WTC11 (cell line): ENCODE measurements at regions not wholly inside any gene's neighbourhood (a gene's known extent, or its start where the extent isn't known, plus 50 kb on each side); places are given as distances from the start of the nearest gene placed in this dataset.

Experiments used
- CREB1 ChIP-seq: sonication (generic); formaldehyde crosslinking; IDR thresholded peaks from 2 replicates; pipeline ENCODE4 v1.8.0; 2023; ENCODE audit warnings: mild to moderate bottlenecking, missing genetic modification reagents
- CTCF ChIP-seq: fragments of 200-600 bp; IDR thresholded peaks from 2 replicates; pipeline ENCODE4 v1.8.0; 2022; ENCODE audit warnings: antibody characterized with exemption
- ETV6 ChIP-seq: sonication (generic); formaldehyde crosslinking; IDR thresholded peaks from 2 replicates; pipeline ENCODE4 v1.8.1; 2022; ENCODE audit warnings: mild to moderate bottlenecking, missing genetic modification reagents
- FOXP1 ChIP-seq: sonication (generic); formaldehyde crosslinking; IDR thresholded peaks from 2 replicates; pipeline ENCODE4 v1.8.0; 2022; ENCODE audit warnings: missing genetic modification reagents, mild to moderate bottlenecking, moderate library complexity, borderline replicate concordance
- HMGXB4 ChIP-seq: sonication (generic); formaldehyde crosslinking; IDR thresholded peaks from 2 replicates; pipeline ENCODE4 v1.8.1; 2023; ENCODE audit warnings: mild to moderate bottlenecking, moderate library complexity, missing genetic modification reagents
- JUN ChIP-seq: sonication (generic); formaldehyde crosslinking; IDR thresholded peaks from 2 replicates; pipeline ENCODE4 v1.8.0; 2023; ENCODE audit warnings: mild to moderate bottlenecking, missing genetic modification reagents
- KAT7 ChIP-seq: sonication (generic); formaldehyde crosslinking; IDR thresholded peaks from 2 replicates; pipeline ENCODE4 v1.8.1; 2023; ENCODE audit warnings: missing genetic modification reagents, mild to moderate bottlenecking, borderline replicate concordance
- SP1 ChIP-seq: sonication (generic); formaldehyde crosslinking; conservative IDR thresholded peaks from 2 replicates; pipeline ENCODE4 v1.8.1; 2022; ENCODE audit warnings: missing genetic modification reagents
- TEAD4 ChIP-seq: sonication (generic); formaldehyde crosslinking; IDR thresholded peaks from 2 replicates; pipeline ENCODE4 v1.8.0; 2022; ENCODE audit warnings: mild to moderate bottlenecking, missing genetic modification reagents
- ZNF138 ChIP-seq: sonication (generic); formaldehyde crosslinking; conservative IDR thresholded peaks from 2 replicates; pipeline ENCODE4 v1.8.1; 2022; ENCODE audit warnings: mild to moderate bottlenecking, moderate library complexity, missing genetic modification reagents
- ZNF219 ChIP-seq: sonication (generic); formaldehyde crosslinking; IDR thresholded peaks from 2 replicates; pipeline ENCODE4 v1.8.0; 2023; ENCODE audit warnings: missing genetic modification reagents, mild to moderate bottlenecking, borderline replicate concordance
- ZNF263 ChIP-seq: sonication (generic); formaldehyde crosslinking; IDR thresholded peaks from 2 replicates; pipeline ENCODE4 v1.8.1; 2022; ENCODE audit warnings: low read depth, mild to moderate bottlenecking, moderate library complexity, missing genetic modification reagents
- TF ChIP-seq, protein P1 (sequence below): sonication (generic); formaldehyde crosslinking; IDR thresholded peaks from 2 replicates; pipeline ENCODE4 v1.8.1; 2022; ENCODE audit warnings: mild to moderate bottlenecking, missing genetic modification reagents, moderate library complexity, borderline replicate concordance
- TF ChIP-seq, protein P2 (sequence below): sonication (generic); formaldehyde crosslinking; IDR thresholded peaks from 2 replicates; pipeline ENCODE4 v1.8.0; 2022; ENCODE audit warnings: mild to moderate bottlenecking, missing genetic modification reagents

DNA sequence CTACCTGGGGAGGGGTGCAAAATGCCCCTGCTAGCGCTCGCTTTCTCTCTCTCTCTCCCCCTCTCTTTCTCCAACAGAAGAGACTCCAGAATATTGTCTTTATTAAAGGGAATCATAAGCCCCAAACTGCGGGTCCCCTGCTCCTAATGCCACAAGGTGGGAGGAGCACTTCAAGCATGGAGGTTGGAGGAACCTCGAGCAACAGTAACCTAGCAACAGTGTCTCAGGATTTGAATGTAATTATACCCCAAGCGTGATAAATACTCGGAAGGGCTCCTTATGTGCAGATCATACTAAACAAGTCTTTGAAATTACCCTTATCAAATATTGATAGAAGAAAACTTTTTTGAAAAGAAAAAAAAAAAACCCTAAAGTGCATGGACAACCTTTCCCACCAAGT, 582.2 kb upstream of the PPP2R3A start:
- TF ChIP-seq JUN (CRISPR knock-in tag) (no peak), CTCF (no peak), HMGXB4 (CRISPR knock-in tag) (no peak), ETV6 (CRISPR knock-in tag) (no peak), CREB1 (CRISPR knock-in tag) (no peak), ZNF138 (CRISPR knock-in tag) (no peak), ZNF263 (CRISPR knock-in tag) (no peak), SP1 (no peak), TEAD4 (CRISPR knock-in tag) (no peak), FOXP1 (CRISPR knock-in tag) (no peak), ZNF219 (CRISPR knock-in tag) (no peak), KAT7 (CRISPR knock-in tag) (no peak)
- TF ChIP-seq, protein P1, sequence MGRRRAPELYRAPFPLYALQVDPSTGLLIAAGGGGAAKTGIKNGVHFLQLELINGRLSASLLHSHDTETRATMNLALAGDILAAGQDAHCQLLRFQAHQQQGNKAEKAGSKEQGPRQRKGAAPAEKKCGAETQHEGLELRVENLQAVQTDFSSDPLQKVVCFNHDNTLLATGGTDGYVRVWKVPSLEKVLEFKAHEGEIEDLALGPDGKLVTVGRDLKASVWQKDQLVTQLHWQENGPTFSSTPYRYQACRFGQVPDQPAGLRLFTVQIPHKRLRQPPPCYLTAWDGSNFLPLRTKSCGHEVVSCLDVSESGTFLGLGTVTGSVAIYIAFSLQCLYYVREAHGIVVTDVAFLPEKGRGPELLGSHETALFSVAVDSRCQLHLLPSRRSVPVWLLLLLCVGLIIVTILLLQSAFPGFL (CRISPR knock-in tag), result no peak
- TF ChIP-seq, protein P2, sequence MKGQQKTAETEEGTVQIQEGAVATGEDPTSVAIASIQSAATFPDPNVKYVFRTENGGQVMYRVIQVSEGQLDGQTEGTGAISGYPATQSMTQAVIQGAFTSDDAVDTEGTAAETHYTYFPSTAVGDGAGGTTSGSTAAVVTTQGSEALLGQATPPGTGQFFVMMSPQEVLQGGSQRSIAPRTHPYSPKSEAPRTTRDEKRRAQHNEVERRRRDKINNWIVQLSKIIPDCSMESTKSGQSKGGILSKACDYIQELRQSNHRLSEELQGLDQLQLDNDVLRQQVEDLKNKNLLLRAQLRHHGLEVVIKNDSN, result no peak
